ENCODE measurements at regions not wholly inside any gene's neighbourhood (a gene's known extent, or its start where the extent isn't known, plus 50 kb on each side); places are given as distances from the start of the nearest gene placed in this dataset.

- TF ChIP-seq EZH2 (IDR thresholded peaks at IDR 0.05; ENCODE audit: insufficient read depth, low read length) (no peak), CTCF (IDR thresholded peaks at IDR 0.05; ENCODE audit: insufficient read depth, low read depth, low read length) (no peak)
These were observed 203.3 kb downstream of the COG6 start for GRCh38 chr13:39858794-39859193.

Measured in astrocyte (in vitro differentiated cells and primary cell).